Astrocyte (in vitro differentiated cells and primary cell): ENCODE measurements at regions not wholly inside any gene's neighbourhood (a gene's known extent, or its start where the extent isn't known, plus 50 kb on each side); places are given as distances from the start of the nearest gene placed in this dataset.
"Not testable (repeated sequence)": the region's sequence is repeated elsewhere in the genome, so short reads cannot be mapped to it uniquely, and the experiment has no call there.

Source experiments
- CTCF ChIP-seq: IDR thresholded peaks from 2 replicates; pipeline ENCODE4 v1.5.1; 2011; ENCODE audit warnings: low read depth, mild to moderate bottlenecking, inconsistent platforms, low read length, moderate library complexity; ENCODE audit not compliant: insufficient read depth
- EZH2 ChIP-seq: IDR thresholded peaks from 2 replicates; pipeline ENCODE4 v1.6.1; 2012; ENCODE audit warnings: mild to moderate bottlenecking, low read length, inconsistent platforms; ENCODE audit not compliant: insufficient read depth

GRCh38 chr13:81871751-81872325, 1530.9 kb upstream of the SPRY2 start:
- TF ChIP-seq CTCF, EZH2: not testable (repeated sequence)
